Eye (tissue), 1 donor: ENCODE measurements at regions not wholly inside any gene's neighbourhood (a gene's known extent, or its start where the extent isn't known, plus 50 kb on each side); places are given as distances from the start of the nearest gene placed in this dataset.
A peak's percentile ranks its signal among the peaks of the same experiment; 100 is the strongest.
"Not testable (repeated sequence)": the region's sequence is repeated elsewhere in the genome, so short reads cannot be mapped to it uniquely, and the experiment has no call there.

Experiments used
- DNase-seq: peaks from one replicate; pipeline ENCODE4 v3.0.0-alpha.2; 2015

DNA sequence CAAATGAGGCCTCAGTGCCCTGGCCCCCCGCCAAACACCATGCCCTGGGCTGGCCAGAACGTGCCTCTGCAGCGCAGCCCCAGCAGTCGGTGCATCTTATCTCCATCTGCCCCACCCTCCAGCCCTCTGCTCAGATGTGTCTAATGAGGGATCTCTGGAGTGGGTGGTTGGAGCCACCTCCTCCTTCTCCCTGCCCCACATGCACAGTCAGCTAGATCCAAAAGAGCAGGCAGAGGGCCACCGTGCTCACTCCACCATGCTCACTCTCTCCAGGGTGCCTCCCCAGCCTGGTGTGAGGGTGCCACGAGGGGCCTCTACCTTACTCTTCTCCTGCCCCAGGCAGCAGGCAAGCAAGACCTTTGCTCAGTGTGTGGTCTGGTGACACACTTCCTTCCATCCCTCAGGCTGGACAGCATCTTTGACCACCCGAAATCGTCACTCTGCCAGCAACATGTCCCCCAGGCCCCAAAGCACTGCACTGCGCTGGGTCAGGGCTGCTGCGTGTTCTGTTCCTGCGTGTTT lies 266.1 kb upstream of the HDAC4 start:
- DNase-seq, result no peak

- DNase-seq, result no peak
Observed at GRCh38 chr2:239666053-239666854, 265.4 kb upstream of the HDAC4 start.

GRCh38 chr2:239664216-239664810 lies 263.5 kb upstream of the HDAC4 start:
- no peak for DNase-seq

DNA sequence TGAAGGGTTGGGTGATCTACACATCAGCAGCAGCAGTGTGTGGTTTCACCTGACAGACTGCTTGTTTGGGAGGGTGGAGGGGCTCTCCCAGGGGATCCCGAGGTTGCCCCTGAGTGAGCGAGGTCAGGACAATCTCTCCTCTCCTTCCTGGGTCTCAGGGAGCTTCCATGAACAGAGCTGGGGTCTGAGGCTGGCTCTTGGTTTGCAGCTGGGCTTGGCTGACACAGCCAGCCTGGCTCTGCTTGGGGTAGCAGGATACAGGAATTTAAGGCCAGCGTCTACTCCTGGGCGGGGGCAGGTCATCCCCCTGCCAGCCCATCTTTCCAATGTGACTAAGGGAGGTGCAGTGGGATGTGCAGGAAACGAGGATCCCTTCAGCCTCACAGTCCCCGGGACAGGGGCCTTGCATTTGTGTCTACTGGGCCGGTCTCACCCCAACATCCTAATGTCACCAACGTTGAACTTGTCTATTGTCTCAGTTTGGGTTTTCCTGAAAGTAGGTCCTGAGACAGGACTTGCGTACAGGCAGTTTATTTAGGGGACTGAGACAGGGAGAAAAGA lies 262.6 kb upstream of the HDAC4 start:
- DNase-seq, result no peak

- DNase-seq, result peak; percentile 57
Observed at GRCh38 chr2:239662413-239663120, 261.7 kb upstream of the HDAC4 start.

GRCh38 chr2:239661334-239662312 lies 260.8 kb upstream of the HDAC4 start:
- DNase-seq, result no peak

DNA sequence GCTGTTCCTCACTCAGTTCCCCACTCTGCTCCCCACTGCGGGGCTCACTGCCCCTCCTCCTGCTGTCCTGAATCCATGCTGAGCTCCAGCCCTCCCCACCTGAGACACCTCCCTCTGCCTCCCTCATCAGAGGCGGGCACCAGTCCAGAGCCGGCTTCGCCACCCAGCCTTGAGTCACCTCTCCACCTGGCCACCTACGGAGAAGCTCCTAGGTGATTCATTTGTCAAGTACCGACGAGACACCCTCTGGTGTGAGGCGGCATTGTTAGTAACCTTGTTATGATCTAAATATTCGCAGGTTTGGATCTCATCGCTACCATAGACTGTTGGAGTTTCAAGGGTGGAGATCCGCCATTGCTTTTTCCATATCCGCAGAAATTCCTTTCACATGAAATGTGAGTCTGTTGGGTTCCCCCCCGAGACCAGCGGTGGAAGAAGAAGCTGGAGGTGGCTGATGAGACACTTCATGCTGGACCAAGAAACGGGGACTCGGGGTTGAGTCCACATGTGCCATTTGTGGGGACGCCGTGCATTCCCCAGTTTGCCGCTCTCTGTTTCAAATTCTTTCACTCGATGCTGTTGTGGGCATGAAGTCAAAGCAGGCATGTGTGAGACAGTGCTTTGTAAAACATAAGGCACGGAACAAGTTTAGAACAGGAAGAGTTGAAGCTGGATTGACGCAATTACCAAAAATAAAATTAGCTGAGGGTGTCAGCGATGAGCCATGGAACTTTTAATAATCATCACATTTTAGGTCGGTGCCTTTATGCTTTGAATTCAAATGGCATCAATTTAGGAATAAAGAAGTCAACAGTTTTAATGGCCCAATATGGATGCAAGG lies 259.8 kb upstream of the HDAC4 start:
- DNase-seq, result no peak

DNA sequence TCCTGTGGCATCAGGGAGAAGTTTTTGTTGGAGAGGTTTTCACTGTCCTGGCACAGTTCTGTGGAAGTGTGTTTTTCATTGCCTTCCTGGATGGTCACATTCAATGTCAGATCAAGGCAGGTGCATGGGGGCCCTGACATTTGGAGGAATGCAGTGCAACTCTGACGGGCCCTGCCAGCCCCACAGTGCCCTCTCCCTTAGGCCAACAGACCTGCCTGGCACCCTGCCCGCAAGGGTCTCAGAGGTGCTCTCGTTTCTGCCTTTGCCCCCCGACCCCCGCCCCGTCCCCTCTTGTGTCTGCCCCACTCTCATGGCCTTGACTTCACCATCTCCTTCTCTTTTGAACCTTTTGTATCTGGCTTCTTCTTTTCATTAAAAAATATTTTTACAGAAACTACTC lies 257.2 kb upstream of the HDAC4 start:
- no peak for DNase-seq

DNA sequence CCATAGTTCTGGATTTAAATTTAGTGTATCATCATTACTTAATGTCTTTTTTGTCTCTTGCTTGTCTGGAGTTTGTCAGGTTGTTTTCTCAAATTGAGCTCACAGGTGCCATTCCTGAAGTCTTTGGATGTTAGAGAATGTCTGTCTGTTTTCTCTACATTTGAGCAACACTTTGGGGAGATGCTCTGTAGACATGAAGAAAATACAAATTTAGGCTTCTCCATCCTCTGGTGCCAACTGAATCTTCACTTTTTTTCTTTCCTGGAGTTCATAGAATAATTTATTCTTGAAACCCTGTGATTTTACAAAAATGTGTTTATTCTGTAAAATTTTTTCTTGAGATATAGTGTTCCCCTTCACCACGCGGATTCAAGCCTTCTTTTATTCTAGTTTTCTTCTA lies 256.4 kb upstream of the HDAC4 start:
- DNase-seq, result no peak

DNA sequence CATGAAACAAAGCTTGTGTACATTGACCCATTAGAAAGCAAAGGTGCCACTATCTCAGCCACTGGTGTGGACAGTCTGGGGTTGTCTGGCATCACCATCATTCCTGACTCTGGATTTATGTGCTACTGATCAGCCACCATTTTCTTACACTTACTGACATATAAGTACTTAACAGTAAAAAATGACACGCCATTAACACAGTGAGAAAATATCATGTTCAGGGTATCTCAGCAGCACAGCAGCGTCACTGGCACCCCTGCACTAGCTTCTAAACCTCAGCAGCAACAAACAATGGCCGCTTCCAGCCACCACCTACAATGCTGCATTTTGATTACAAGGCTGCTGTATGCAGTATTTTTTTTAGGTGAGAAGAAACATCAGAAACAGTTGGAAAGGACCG lies 253.4 kb upstream of the HDAC4 start:
- no peak for DNase-seq

DNA sequence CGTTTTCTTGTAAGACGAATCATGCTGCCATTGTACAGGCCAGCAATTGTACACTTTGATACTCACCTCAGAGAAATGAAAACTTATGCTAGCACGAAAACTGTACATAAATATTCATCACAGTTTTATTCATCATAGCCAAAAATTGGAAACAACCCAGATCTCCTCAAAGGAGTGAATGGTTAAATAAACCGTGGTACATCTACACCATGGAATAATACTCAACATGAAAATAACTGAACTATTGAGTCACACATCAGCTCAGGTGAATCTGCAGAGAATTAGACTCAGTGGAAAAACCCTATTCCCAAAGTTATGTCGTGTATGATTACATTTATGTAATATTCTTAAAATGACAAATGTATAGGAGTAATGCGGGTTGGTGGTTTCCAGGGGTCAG lies 251.0 kb upstream of the HDAC4 start:
- no peak for DNase-seq

GRCh38 chr2:239650674-239651073 lies 249.9 kb upstream of the HDAC4 start:
- DNase-seq, result no peak

DNA sequence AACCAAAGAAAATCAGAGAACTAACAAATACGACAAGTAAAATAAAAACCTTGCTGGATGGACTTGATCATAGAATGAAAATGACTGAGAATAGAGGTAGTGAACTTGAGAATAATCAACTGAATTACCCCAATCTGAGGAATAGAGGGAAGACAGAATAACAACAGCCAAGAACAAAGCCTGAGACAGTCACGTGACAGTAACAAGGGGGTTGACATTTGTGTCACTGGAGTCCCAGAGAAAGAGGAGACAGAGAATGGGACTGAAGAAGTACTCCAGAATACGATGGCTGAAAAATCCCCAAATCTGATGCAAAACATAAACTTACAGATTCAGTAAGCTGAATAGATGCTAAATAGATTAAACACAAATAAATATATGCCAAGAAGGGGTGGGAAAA lies 248.5 kb upstream of the HDAC4 start:
- DNase-seq, result no peak

DNA sequence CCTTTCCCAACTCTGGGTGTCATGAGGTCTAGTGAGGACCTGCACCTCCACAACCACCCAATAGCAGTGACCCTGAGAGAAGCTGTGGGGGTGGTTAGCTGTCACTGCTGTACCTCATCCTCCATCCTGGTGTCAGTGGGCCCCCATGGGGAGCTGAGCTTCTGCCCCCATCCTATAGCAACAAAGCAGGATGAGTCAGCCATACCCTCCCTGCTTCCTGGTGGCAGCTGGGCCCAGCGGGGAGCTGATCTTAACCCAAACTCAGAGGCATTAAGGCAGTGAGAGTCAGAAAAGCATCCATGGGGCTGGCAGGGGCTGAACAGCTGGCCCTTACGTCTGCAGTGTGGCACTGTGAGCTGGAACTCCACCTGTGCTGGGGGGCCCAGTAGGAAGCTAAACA lies 247.8 kb upstream of the HDAC4 start:
- DNase-seq, result no peak

- DNase-seq, result no peak
Observed at GRCh38 chr2:239647052-239647819, 246.4 kb upstream of the HDAC4 start.

- DNase-seq, result no peak
Observed at GRCh38 chr2:239646184-239646583, 245.4 kb upstream of the HDAC4 start.

DNA sequence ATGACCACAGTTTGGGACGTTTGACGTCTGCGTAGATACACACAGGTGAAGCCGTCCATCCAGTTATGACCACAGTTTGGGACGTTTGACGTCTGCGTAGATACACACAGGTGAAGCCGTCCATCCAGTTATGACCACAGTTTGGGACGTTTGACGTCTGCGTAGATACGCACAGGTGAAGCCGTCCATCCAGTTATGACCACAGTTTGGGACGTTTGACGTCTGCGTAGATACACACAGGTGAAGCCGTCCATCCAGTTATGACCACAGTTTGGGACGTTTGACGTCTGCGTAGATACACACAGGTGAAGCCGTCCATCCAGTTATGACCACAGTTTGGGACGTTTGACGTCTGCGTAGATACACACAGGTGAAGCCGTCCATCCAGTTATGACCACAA lies 243.8 kb upstream of the HDAC4 start:
- DNase-seq, result not testable (repeated sequence)

- peak; percentile 52 for DNase-seq
Observed at GRCh38 chr2:239644011-239644410, 243.2 kb upstream of the HDAC4 start.

DNA sequence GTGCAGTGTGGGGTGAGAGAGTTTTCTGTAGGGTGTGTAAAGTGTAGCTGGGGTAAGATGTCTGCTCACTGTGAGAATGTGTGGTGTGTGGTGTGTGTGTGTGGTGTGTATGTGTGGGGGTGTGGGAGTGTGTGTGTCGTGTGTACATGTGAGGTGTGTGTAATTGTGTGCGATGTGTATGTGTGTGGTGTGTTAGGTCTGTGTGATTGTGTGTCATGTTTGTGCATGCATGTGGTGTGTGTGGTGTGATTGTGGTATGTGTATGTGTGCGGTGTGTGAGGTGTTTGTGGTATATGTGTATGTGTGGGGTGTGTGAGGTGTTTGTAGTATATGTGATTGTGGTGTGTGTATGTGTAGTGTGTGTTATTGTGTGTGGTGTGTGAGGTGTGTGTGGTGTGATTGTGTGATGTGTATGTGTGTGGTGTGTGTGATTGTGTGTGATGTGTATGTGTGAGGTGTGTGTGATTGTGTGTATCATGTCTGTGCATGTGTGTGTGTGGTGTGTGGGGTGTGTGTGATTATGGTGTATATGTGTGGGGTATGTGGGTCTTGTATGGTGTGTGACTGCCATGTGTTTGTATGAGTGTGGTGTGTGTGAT lies 241.7 kb upstream of the HDAC4 start:
- no peak for DNase-seq

DNA sequence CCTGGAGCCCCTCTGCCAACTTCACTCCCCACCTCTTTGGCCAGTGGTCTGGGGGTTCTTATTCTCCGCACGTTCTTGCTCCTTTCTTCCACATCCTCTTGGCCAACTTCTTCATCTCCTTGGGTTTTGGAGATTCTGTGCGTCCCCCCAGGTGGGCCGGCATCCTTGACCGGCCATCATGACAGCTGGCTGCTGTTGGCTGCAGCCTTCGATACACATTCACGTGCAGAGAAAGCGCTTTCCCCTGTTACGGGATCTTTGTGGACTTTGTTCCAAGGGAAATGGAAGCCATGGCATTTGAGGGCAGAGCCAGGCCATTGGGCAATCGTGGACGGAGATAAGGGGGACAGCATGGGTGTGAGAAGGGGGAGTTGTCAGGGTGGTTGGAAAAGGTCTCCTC lies 241.1 kb upstream of the HDAC4 start:
- DNase-seq, result not testable (repeated sequence)
